Caco-2 (cell line): ENCODE measurements at regions not wholly inside any gene's neighbourhood (a gene's known extent, or its start where the extent isn't known, plus 50 kb on each side); places are given as distances from the start of the nearest gene placed in this dataset.

Source experiments
- BruUV-seq: library from RNA; stranded (reverse); fragments of 400-500 nt; replicated peaks from 2 replicates; lab custom pipeline; 2021; lab: Mats Ljungman, UMichigan
- CTCF ChIA-PET: fragments of 300-600 bp; sonication (Branson Sonifier 250); formaldehyde crosslinking; loops from one replicate; lab custom pipeline; 2022; ENCODE audit warnings: antibody characterized with exemption; lab: Charles Lee
- POLR2A ChIA-PET: fragments of 300-600 bp; sonication (Branson Sonifier 250); formaldehyde crosslinking; loops from one replicate; lab custom pipeline; 2022; ENCODE audit warnings: antibody characterized with exemption; lab: Charles Lee
- DNase-seq, 2 experiments: peaks; one replicate each; pipeline versions ENCODE4 v3.0.0 to v3.0.0-alpha.2; 2020 to 2022
- H3K27me3 ChIP-seq: replicated peaks from 2 replicates; pipeline ENCODE4 v1.6.0; 2011; ENCODE audit warnings: low read length; ENCODE audit not compliant: control insufficient read depth, insufficient read depth
- H3K36me3 ChIP-seq: 2 replicates; pipeline ENCODE4 v1.5.1; 2011; ENCODE audit warnings: low read length; ENCODE audit not compliant: control insufficient read depth, insufficient read depth
- H3K4me1 ChIP-seq: fragments of 250-450 bp; sonication (Bioruptor Pico); 2 replicates; pipeline ENCODE4 v1.5.1; 2020; ENCODE audit warnings: mild to moderate bottlenecking
- H3K4me3 ChIP-seq: 2 replicates; pipeline ENCODE4 v1.5.1; 2011; ENCODE audit warnings: low read depth, mild to moderate bottlenecking, control low read depth, low read length
- H3K9me3 ChIP-seq: fragments of 250-450 bp; sonication (Bioruptor Pico); 2 replicates; pipeline ENCODE4 v1.5.1; 2020; ENCODE audit warnings: mild to moderate bottlenecking, moderate library complexity
- H3K27ac Mint-ChIP-seq: one replicate; pipeline ENCODE4 v1.8.0; 2022; ENCODE audit warnings: mixed read lengths; ENCODE audit not compliant: unreplicated experiment
- H3K27me3 Mint-ChIP-seq: one replicate; pipeline ENCODE4 v1.8.0; 2022; ENCODE audit warnings: mixed read lengths; ENCODE audit not compliant: insufficient read depth, unreplicated experiment
- H3K36me3 Mint-ChIP-seq: one replicate; pipeline ENCODE4 v1.8.0; 2022; ENCODE audit warnings: mild to moderate bottlenecking, mixed read lengths; ENCODE audit not compliant: insufficient read depth, unreplicated experiment
- H3K4me1 Mint-ChIP-seq: one replicate; pipeline ENCODE4 v1.8.0; 2022; ENCODE audit warnings: low read depth, mixed read lengths; ENCODE audit not compliant: unreplicated experiment
- H3K4me3 Mint-ChIP-seq: one replicate; pipeline ENCODE4 v1.8.0; 2022; ENCODE audit warnings: mild to moderate bottlenecking, moderate library complexity, mixed read lengths; ENCODE audit not compliant: unreplicated experiment
- H3K9me3 Mint-ChIP-seq: one replicate; pipeline ENCODE4 v1.8.0; 2022; ENCODE audit warnings: mixed read lengths; ENCODE audit not compliant: unreplicated experiment
- CTCF ChIP-seq, 2 experiments: fragments of 200-600 bp in 1 of 2; IDR thresholded peaks; 1 replicate in 1 of 2; 2 replicates in 1 of 2; pipeline versions ENCODE4 v1.5.1 to v1.8.0; 2011 to 2022; ENCODE audit warnings: antibody characterized with exemption in 1 of 2, control low read depth in 1 of 2, inconsistent platforms in 1 of 2, low read depth in 1 of 2, low read length in 1 of 2, mild to moderate bottlenecking in 1 of 2, moderate library complexity in 1 of 2; ENCODE audit not compliant: insufficient read depth in 1 of 2, severe bottlenecking in 1 of 2, unreplicated experiment in 1 of 2
- intact Hi-C: fragments of 100-400 bp; cut with micrococcal nuclease; formaldehyde crosslinking; loops from one replicate; pipeline ENCODE4 v1.10.0; 2022; ENCODE audit not compliant: unreplicated experiment

DNA sequence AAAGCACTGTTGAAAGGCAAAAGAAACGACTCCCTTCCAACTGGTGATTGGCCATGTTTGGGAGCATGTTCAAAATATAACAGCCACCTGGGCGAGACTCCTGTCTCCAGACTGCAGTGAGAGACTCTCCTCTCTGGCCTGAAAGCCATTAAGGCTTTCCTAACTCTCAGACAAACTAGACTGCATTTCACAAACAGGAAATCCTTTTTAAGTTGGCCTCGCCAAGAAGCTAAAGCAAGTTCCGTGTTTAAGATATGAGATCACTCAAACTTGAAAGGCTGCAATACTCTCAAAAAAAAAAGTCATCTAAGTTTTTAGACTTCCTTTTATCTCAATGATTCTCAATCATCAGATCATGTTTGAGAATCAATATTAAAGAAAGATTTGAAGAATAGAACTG is 117.0 kb downstream of the TFAP2A start:
- H3K36me3 Mint-ChIP-seq = no peaks in the 10 kb centered on the region
- no peak for DNase-seq
- Histone ChIP-seq H3K9me3 (no peaks in the 10 kb centered on the region), H3K27me3 (no peaks in the 10 kb centered on the region), H3K36me3 (no peaks in the 10 kb centered on the region), H3K4me3 (no peak overlapping the region), H3K4me1 (no peaks in the 10 kb centered on the region)
- TF ChIP-seq CTCF (IDR thresholded peaks at IDR 0.05; ENCODE audit: insufficient read depth in 1 of 2, low read depth in 1 of 2, low read length in 1 of 2, severe bottlenecking in 1 of 2, unreplicated experiment in 1 of 2) = no peak
- no peak overlapping the region for H3K27ac Mint-ChIP-seq
- no peaks in the 10 kb centered on the region for H3K27me3 Mint-ChIP-seq
- POLR2A ChIA-PET = no interaction called here
- no TSS peak for BruUV-seq
- intact Hi-C loops = no loop called here
- CTCF ChIA-PET = no interaction called here
- no peak overlapping the region for H3K4me3 Mint-ChIP-seq
- no peaks in the 10 kb centered on the region for H3K4me1 Mint-ChIP-seq
- H3K9me3 Mint-ChIP-seq = peaks cover 8% of the 10 kb centered on the region

DNA sequence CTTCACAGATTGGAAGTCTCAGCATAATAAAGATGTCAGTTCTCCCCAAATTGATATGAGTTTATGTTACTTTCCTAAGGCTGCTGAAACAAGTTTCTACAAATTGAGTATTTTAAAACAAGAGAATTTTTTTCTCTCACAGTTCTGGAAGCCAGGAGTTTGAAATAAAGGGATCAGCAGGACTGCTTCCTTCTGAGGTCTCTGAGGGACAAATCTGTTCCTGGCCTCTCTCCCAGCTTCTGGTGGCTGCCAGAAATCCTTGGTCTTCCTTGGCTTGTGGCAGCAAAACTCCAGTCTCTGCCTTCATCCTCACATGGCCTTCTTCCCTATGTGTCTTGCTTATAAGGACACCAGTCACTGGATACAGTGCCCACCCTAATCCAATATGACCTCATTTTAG is 136.1 kb downstream of the TFAP2A start:
- no peaks in the 10 kb centered on the region for H3K4me1 ChIP-seq
- no peaks in the 10 kb centered on the region for H3K9me3 ChIP-seq
- H3K4me1 Mint-ChIP-seq = peaks cover 17% of the 10 kb centered on the region
- H3K36me3 ChIP-seq = no peaks in the 10 kb centered on the region
- ChIA-PET POLR2A (no interaction called here), CTCF (no interaction called here)
- H3K36me3 Mint-ChIP-seq = no peaks in the 10 kb centered on the region
- no peak for TF ChIP-seq CTCF (IDR thresholded peaks at IDR 0.05; ENCODE audit: insufficient read depth in 1 of 2, low read depth in 1 of 2, low read length in 1 of 2, severe bottlenecking in 1 of 2, unreplicated experiment in 1 of 2)
- H3K9me3 Mint-ChIP-seq = no peaks in the 10 kb centered on the region
- H3K27me3 Mint-ChIP-seq = peaks cover 2% of the 10 kb centered on the region
- H3K27ac Mint-ChIP-seq = no peak overlapping the region
- H3K4me3 Mint-ChIP-seq = no peak overlapping the region
- no peaks in the 10 kb centered on the region for H3K27me3 ChIP-seq
- intact Hi-C loops = no loop called here
- no peak for DNase-seq
- no peak overlapping the region for H3K4me3 ChIP-seq
- no TSS peak for BruUV-seq

DNA sequence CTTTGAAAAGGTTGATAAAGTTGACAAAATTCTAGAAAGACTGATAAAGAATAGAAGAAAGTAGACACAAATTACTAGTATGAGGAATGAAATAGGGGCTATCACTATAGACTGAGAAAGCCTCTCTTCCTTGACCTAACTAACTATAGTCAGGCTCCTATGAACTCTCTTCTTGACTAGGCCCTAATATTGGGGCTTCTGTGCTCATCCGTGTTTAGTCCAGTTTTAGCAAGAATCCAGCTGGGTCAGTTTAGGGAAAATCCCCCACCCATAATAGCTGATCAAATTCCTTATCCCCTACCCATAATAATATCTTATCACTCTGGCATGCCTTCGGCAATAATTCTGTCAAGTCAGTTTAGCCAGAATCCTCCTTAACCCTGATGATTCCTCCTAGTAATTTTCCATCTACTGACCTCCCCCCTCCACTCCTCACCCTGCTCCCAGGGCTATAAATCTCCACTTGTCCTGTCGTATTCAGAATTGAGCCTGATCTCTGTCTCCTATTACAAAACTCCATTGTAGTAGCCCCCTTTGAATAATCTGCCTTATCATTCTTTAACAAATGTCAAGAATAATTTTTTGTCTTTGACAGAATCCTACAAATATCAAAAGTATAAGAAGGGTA is 138.1 kb downstream of the TFAP2A start:
- H3K36me3 ChIP-seq = no peaks in the 10 kb centered on the region
- intact Hi-C loops = no loop called here
- no peaks in the 10 kb centered on the region for H3K4me1 ChIP-seq
- no peaks in the 10 kb centered on the region for H3K27me3 Mint-ChIP-seq
- H3K9me3 ChIP-seq = no peaks in the 10 kb centered on the region
- no peak for TF ChIP-seq CTCF (IDR thresholded peaks at IDR 0.05; ENCODE audit: insufficient read depth in 1 of 2, low read depth in 1 of 2, low read length in 1 of 2, severe bottlenecking in 1 of 2, unreplicated experiment in 1 of 2)
- ChIA-PET POLR2A (no interaction called here), CTCF (no interaction called here)
- BruUV-seq = no TSS peak
- no peaks in the 10 kb centered on the region for H3K9me3 Mint-ChIP-seq
- H3K4me1 Mint-ChIP-seq = peaks cover 27% of the 10 kb centered on the region
- no peaks in the 10 kb centered on the region for H3K36me3 Mint-ChIP-seq
- DNase-seq = peak in 1 of 2 experiments; percentile 14
- H3K4me3 Mint-ChIP-seq = no peak overlapping the region
- H3K27ac Mint-ChIP-seq = no peak overlapping the region
- no peak overlapping the region for H3K4me3 ChIP-seq
- no peaks in the 10 kb centered on the region for H3K27me3 ChIP-seq
